ENCODE measurements at regions not wholly inside any gene's neighbourhood (a gene's known extent, or its start where the extent isn't known, plus 50 kb on each side); places are given as distances from the start of the nearest gene placed in this dataset.

DNA sequence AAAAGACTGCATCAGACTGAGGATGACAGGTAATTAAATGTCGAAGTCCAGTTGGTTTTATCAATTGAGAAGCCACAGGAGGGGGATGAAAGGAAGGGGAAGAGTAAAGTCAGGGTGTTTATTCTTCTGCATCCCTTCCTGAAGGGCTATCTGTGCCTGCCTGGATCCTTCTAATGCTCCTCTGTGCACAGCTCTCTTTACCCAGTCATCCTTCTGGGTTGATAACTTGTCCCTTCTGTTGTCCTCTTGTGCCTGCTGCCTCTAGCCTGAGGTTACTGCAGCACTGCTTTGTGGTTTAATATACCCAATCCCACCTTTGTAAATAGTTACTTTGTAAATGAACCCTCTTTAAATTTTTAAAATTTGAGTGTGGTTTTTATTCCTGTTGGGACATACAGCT, 1127.3 kb downstream of the EPHA7 start:
- POLR2A ChIA-PET, result no interaction called here

GRCh38 chr6:92289831-92290230, 1129.5 kb downstream of the EPHA7 start:
- no peak for DNase-seq
- CTCF ChIA-PET, result no interaction called here
- POLR2A ChIA-PET, result no interaction called here
- H3K9me3 ChIP-seq (ENCODE audit: control extremely low read depth in 1 of 5, control insufficient read depth in 4 of 5, insufficient read depth in 2 of 5, low read depth in 1 of 5, low read length in 4 of 5), result no peaks in the 10 kb centered on the region
- no peaks in the 10 kb centered on the region for H3K27me3 ChIP-seq (replicated peaks in 2 of 5; ENCODE audit: control insufficient read depth in 4 of 5, insufficient read depth in 5 of 5, low read length in 4 of 5)
- H3K4me1 ChIP-seq (ENCODE audit: control extremely low read depth in 1 of 4, control insufficient read depth in 4 of 4, insufficient read depth in 4 of 4, low read length in 3 of 4), result no peaks in the 10 kb centered on the region
- H3K4me3 ChIP-seq (ENCODE audit: control insufficient read depth in 1 of 7, extremely low read depth in 1 of 7, insufficient read depth in 4 of 7, low read depth in 2 of 7, low read length in 6 of 7), result no peak overlapping the region
- H3K27ac ChIP-seq (ENCODE audit: insufficient read depth in 1 of 2, low read depth in 1 of 2, low read length in 2 of 2, poor library complexity in 1 of 2, severe bottlenecking in 2 of 2), result no peak overlapping the region
- H3K36me3 ChIP-seq (ENCODE audit: control insufficient read depth in 4 of 4, insufficient read depth in 4 of 4, low read length in 3 of 4), result no peaks in the 10 kb centered on the region

More for the DNA sequence above, 1127.3 kb downstream of the EPHA7 start:
- Histone ChIP-seq H3K9me3 (ENCODE audit: control extremely low read depth in 1 of 5, control insufficient read depth in 4 of 5, insufficient read depth in 2 of 5, low read depth in 1 of 5, low read length in 4 of 5) (no peaks in the 10 kb centered on the region), H3K36me3 (ENCODE audit: control insufficient read depth in 4 of 4, insufficient read depth in 4 of 4, low read length in 3 of 4) (no peaks in the 10 kb centered on the region), H3K27ac (ENCODE audit: insufficient read depth in 1 of 2, low read depth in 1 of 2, low read length in 2 of 2, poor library complexity in 1 of 2, severe bottlenecking in 2 of 2) (no peak overlapping the region), H3K27me3 (replicated peaks in 2 of 5; ENCODE audit: control insufficient read depth in 4 of 5, insufficient read depth in 5 of 5, low read length in 4 of 5) (no peaks in the 10 kb centered on the region), H3K4me3 (ENCODE audit: control insufficient read depth in 1 of 7, extremely low read depth in 1 of 7, insufficient read depth in 4 of 7, low read depth in 2 of 7, low read length in 6 of 7) (no peak overlapping the region), H3K4me1 (ENCODE audit: control extremely low read depth in 1 of 4, control insufficient read depth in 4 of 4, insufficient read depth in 4 of 4, low read length in 3 of 4) (no peaks in the 10 kb centered on the region)
- 86% methylated on average over 1 of the region's 1 CpG for WGBS (ENCODE audit: insufficient coverage)
- no peak for DNase-seq
- CTCF ChIA-PET, result no interaction called here

- POLR2A ChIA-PET, result no interaction called here
- Histone ChIP-seq H3K27ac (ENCODE audit: insufficient read depth in 1 of 2, low read depth in 1 of 2, low read length in 2 of 2, poor library complexity in 1 of 2, severe bottlenecking in 2 of 2) (no peak overlapping the region), H3K9me3 (ENCODE audit: control extremely low read depth in 1 of 5, control insufficient read depth in 4 of 5, insufficient read depth in 2 of 5, low read depth in 1 of 5, low read length in 4 of 5) (no peaks in the 10 kb centered on the region), H3K4me3 (ENCODE audit: control insufficient read depth in 1 of 7, extremely low read depth in 1 of 7, insufficient read depth in 4 of 7, low read depth in 2 of 7, low read length in 6 of 7) (no peak overlapping the region), H3K27me3 (replicated peaks in 2 of 5; ENCODE audit: control insufficient read depth in 4 of 5, insufficient read depth in 5 of 5, low read length in 4 of 5) (no peaks in the 10 kb centered on the region), H3K36me3 (ENCODE audit: control insufficient read depth in 4 of 4, insufficient read depth in 4 of 4, low read length in 3 of 4) (no peaks in the 10 kb centered on the region), H3K4me1 (ENCODE audit: control extremely low read depth in 1 of 4, control insufficient read depth in 4 of 4, insufficient read depth in 4 of 4, low read length in 3 of 4) (no peaks in the 10 kb centered on the region)
- no peak for DNase-seq
- CTCF ChIA-PET, result no interaction called here
- no CpG with 5 or more reads among the region's 3 CpGs for WGBS (ENCODE audit: insufficient coverage)
Measured at GRCh38 chr6:92281571-92282076, 1137.7 kb downstream of the EPHA7 start.

DNA sequence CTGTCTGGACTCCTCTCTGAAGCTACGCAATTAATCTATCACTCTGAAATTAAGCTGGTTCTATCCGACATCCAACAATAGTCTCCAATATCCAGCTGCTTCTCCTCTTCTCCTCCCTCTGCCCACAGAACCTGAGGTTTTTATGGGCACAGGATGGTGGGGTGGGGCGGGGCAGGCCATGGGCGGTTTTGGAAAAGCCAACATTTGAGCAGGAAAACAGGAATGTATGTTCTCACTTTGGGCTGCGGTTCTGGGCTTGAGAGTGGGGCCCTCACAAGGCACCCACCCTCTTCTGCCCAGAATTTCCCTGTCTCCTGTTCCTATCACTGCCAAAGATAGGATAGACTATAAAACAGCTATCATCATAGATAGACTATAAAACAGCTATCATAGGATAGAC, 1144.2 kb downstream of the EPHA7 start:
- Histone ChIP-seq H3K36me3 (ENCODE audit: control insufficient read depth in 4 of 4, insufficient read depth in 4 of 4, low read length in 3 of 4) (no peaks in the 10 kb centered on the region), H3K4me1 (ENCODE audit: control extremely low read depth in 1 of 4, control insufficient read depth in 4 of 4, insufficient read depth in 4 of 4, low read length in 3 of 4) (no peaks in the 10 kb centered on the region), H3K9me3 (ENCODE audit: control extremely low read depth in 1 of 5, control insufficient read depth in 4 of 5, insufficient read depth in 2 of 5, low read depth in 1 of 5, low read length in 4 of 5) (no peaks in the 10 kb centered on the region), H3K4me3 (ENCODE audit: control insufficient read depth in 1 of 7, extremely low read depth in 1 of 7, insufficient read depth in 4 of 7, low read depth in 2 of 7, low read length in 6 of 7) (no peak overlapping the region), H3K27me3 (replicated peaks in 2 of 5; ENCODE audit: control insufficient read depth in 4 of 5, insufficient read depth in 5 of 5, low read length in 4 of 5) (no peaks in the 10 kb centered on the region), H3K27ac (ENCODE audit: insufficient read depth in 1 of 2, low read depth in 1 of 2, low read length in 2 of 2, poor library complexity in 1 of 2, severe bottlenecking in 2 of 2) (no peak overlapping the region)
- CTCF ChIA-PET, result no interaction called here
- POLR2A ChIA-PET, result no interaction called here
- no peak for DNase-seq
- 100% methylated on average over 3 of the region's 5 CpGs for WGBS (ENCODE audit: insufficient coverage)

DNA sequence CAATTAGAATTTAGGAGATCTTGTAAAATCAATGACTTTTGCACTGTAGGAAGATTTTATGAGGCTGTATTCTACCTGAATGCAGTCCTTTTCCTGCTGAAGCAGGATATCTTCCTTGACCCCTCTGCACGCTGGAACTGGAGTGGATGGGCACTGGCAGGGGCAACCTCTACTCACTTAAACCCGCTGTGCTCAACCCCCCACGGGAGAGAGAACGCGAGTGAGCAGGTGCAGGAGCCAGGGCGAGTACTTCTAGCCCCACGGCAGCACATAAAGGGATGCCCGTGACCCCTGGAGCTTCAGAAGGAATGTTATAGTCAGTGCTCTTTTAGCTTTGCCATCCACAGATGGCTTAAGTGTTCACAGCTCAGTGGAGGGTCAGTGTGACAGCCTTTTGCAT, 1144.8 kb downstream of the EPHA7 start:
- H3K4me1 ChIP-seq (ENCODE audit: control extremely low read depth in 1 of 4, control insufficient read depth in 4 of 4, insufficient read depth in 4 of 4, low read length in 3 of 4), result no peaks in the 10 kb centered on the region
- 97% methylated on average over 4 of the region's 8 CpGs for WGBS (ENCODE audit: insufficient coverage)
- ChIA-PET CTCF (no interaction called here), POLR2A (no interaction called here)
- H3K27me3 ChIP-seq (replicated peaks in 2 of 5; ENCODE audit: control insufficient read depth in 4 of 5, insufficient read depth in 5 of 5, low read length in 4 of 5), result no peaks in the 10 kb centered on the region
- no peak overlapping the region for H3K4me3 ChIP-seq (ENCODE audit: control insufficient read depth in 1 of 7, extremely low read depth in 1 of 7, insufficient read depth in 4 of 7, low read depth in 2 of 7, low read length in 6 of 7)
- no peaks in the 10 kb centered on the region for H3K9me3 ChIP-seq (ENCODE audit: control extremely low read depth in 1 of 5, control insufficient read depth in 4 of 5, insufficient read depth in 2 of 5, low read depth in 1 of 5, low read length in 4 of 5)
- H3K27ac ChIP-seq (ENCODE audit: insufficient read depth in 1 of 2, low read depth in 1 of 2, low read length in 2 of 2, poor library complexity in 1 of 2, severe bottlenecking in 2 of 2), result no peak overlapping the region
- no peak for DNase-seq
- no peaks in the 10 kb centered on the region for H3K36me3 ChIP-seq (ENCODE audit: control insufficient read depth in 4 of 4, insufficient read depth in 4 of 4, low read length in 3 of 4)

- no peaks in the 10 kb centered on the region for H3K4me1 ChIP-seq (ENCODE audit: control extremely low read depth in 1 of 4, control insufficient read depth in 4 of 4, insufficient read depth in 4 of 4, low read length in 3 of 4)
- WGBS (ENCODE audit: insufficient coverage), result 100% methylated on average over 2 of the region's 2 CpGs
- DNase-seq, result no peak
- H3K4me3 ChIP-seq (ENCODE audit: control insufficient read depth in 1 of 7, extremely low read depth in 1 of 7, insufficient read depth in 4 of 7, low read depth in 2 of 7, low read length in 6 of 7), result no peak overlapping the region
- CTCF ChIA-PET, result no interaction called here
- H3K36me3 ChIP-seq (ENCODE audit: control insufficient read depth in 4 of 4, insufficient read depth in 4 of 4, low read length in 3 of 4), result no peaks in the 10 kb centered on the region
- POLR2A ChIA-PET, result no interaction called here
- H3K27me3 ChIP-seq (replicated peaks in 2 of 5; ENCODE audit: control insufficient read depth in 4 of 5, insufficient read depth in 5 of 5, low read length in 4 of 5), result no peaks in the 10 kb centered on the region
- H3K27ac ChIP-seq (ENCODE audit: insufficient read depth in 1 of 2, low read depth in 1 of 2, low read length in 2 of 2, poor library complexity in 1 of 2, severe bottlenecking in 2 of 2), result no peak overlapping the region
- H3K9me3 ChIP-seq (ENCODE audit: control extremely low read depth in 1 of 5, control insufficient read depth in 4 of 5, insufficient read depth in 2 of 5, low read depth in 1 of 5, low read length in 4 of 5), result no peaks in the 10 kb centered on the region
Measured at GRCh38 chr6:92273694-92274093, 1145.7 kb downstream of the EPHA7 start.

DNA sequence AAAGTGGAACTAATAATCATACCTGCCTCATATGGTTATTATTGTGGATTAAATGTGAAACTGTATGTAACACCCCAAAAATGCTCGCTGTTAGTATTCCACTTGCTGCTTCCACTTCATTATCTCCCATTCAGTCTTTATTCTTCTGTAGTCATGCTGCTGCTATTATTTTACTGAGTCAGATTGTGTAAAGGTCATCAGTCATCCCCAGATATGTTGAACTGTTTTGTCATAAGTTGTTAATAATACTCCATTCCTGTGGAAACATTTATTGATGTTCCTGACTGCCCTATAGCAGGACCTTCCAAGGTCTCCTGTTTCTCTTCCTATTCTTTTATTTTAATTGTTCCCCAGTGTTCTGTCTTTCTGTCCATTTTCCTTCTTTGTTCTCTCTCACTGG, 1148.3 kb downstream of the EPHA7 start:
- Histone ChIP-seq H3K9me3 (ENCODE audit: control extremely low read depth in 1 of 5, control insufficient read depth in 4 of 5, insufficient read depth in 2 of 5, low read depth in 1 of 5, low read length in 4 of 5) (no peaks in the 10 kb centered on the region), H3K27ac (ENCODE audit: insufficient read depth in 1 of 2, low read depth in 1 of 2, low read length in 2 of 2, poor library complexity in 1 of 2, severe bottlenecking in 2 of 2) (no peak overlapping the region), H3K4me3 (ENCODE audit: control insufficient read depth in 1 of 7, extremely low read depth in 1 of 7, insufficient read depth in 4 of 7, low read depth in 2 of 7, low read length in 6 of 7) (no peak overlapping the region), H3K36me3 (ENCODE audit: control insufficient read depth in 4 of 4, insufficient read depth in 4 of 4, low read length in 3 of 4) (no peaks in the 10 kb centered on the region), H3K27me3 (replicated peaks in 2 of 5; ENCODE audit: control insufficient read depth in 4 of 5, insufficient read depth in 5 of 5, low read length in 4 of 5) (no peaks in the 10 kb centered on the region), H3K4me1 (ENCODE audit: control extremely low read depth in 1 of 4, control insufficient read depth in 4 of 4, insufficient read depth in 4 of 4, low read length in 3 of 4) (no peaks in the 10 kb centered on the region)
- POLR2A ChIA-PET, result no interaction called here
- WGBS (ENCODE audit: insufficient coverage), result no CpG with 5 or more reads among the region's 1 CpG
- no peak for DNase-seq
- CTCF ChIA-PET, result interaction anchor here (0.5 to 0.9 kb wide), 2 partner anchors 14 to 16 kb away, joined by 3 to 5 read pairs; no protein-coding TSS in a partner anchor

All from common myeloid progenitor, CD34-positive (primary cell).